Mucosa of descending colon (tissue), 3 donors: ENCODE measurements at regions not wholly inside any gene's neighbourhood (a gene's known extent, or its start where the extent isn't known, plus 50 kb on each side); places are given as distances from the start of the nearest gene placed in this dataset.

Experiments
- ATAC-seq: fragments of 200-7000 bp; cut with Tn5 transposase; one replicate; pipeline ENCODE4 v1.9.1; 2020; ENCODE audit warnings: mild to moderate bottlenecking, moderate library complexity
- DNase-seq, 3 donors: peaks; one replicate each; pipeline ENCODE4 v3.0.0-alpha.2; 2020
- H3K36me3 ChIP-seq: fragments of 200-600 bp; one replicate; pipeline ENCODE4 v1.8.0; 2021; ENCODE audit warnings: low read depth, mild to moderate bottlenecking
- H3K4me1 ChIP-seq: fragments of 200-600 bp; one replicate; pipeline ENCODE4 v1.8.0; 2021; ENCODE audit warnings: low read depth, mild to moderate bottlenecking
- H3K4me3 ChIP-seq: fragments of 200-600 bp; one replicate; pipeline ENCODE4 v1.8.0; 2021; ENCODE audit warnings: mild to moderate bottlenecking
- H3K9me3 ChIP-seq: fragments of 200-600 bp; one replicate; pipeline ENCODE4 v1.8.0; 2021; ENCODE audit warnings: mild to moderate bottlenecking
- intact Hi-C, 2 donors: fragments of 100-400 bp; cut with DNase I in 1 of 2; cut with micrococcal nuclease in 1 of 2; formaldehyde crosslinking; loops; one replicate each; pipeline versions ENCODE4 v1.11.0 to v1.11.1; 2022; cut with DNase I, micrococcal nuclease
- TF ChIP-seq, protein P1 (sequence below): fragments of 200-600 bp; IDR thresholded peaks from one replicate; pipeline ENCODE4 v1.8.0; 2022; ENCODE audit warnings: antibody characterized with exemption, mild to moderate bottlenecking
- donor health status: DM: no; HTN: no; CAD: no; lungs with moderate emphysema.
- donor health status: DM: no; HTN: no; CAD: no.
- donor health status: DM: no; HTN: yes; CAD: no.

GRCh38 chr5:68369023-68369359 is 153.4 kb downstream of the PIK3R1 start:
- no peak overlapping the region for H3K4me3 ChIP-seq
- no peaks in the 10 kb centered on the region for H3K36me3 ChIP-seq
- no peak for DNase-seq
- TF ChIP-seq, protein P1, sequence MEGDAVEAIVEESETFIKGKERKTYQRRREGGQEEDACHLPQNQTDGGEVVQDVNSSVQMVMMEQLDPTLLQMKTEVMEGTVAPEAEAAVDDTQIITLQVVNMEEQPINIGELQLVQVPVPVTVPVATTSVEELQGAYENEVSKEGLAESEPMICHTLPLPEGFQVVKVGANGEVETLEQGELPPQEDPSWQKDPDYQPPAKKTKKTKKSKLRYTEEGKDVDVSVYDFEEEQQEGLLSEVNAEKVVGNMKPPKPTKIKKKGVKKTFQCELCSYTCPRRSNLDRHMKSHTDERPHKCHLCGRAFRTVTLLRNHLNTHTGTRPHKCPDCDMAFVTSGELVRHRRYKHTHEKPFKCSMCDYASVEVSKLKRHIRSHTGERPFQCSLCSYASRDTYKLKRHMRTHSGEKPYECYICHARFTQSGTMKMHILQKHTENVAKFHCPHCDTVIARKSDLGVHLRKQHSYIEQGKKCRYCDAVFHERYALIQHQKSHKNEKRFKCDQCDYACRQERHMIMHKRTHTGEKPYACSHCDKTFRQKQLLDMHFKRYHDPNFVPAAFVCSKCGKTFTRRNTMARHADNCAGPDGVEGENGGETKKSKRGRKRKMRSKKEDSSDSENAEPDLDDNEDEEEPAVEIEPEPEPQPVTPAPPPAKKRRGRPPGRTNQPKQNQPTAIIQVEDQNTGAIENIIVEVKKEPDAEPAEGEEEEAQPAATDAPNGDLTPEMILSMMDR: no peak
- no peaks in the 10 kb centered on the region for H3K4me1 ChIP-seq
- no peaks in the 10 kb centered on the region for H3K9me3 ChIP-seq
- ATAC-seq: no peak
- intact Hi-C loops: no loop called here

DNA sequence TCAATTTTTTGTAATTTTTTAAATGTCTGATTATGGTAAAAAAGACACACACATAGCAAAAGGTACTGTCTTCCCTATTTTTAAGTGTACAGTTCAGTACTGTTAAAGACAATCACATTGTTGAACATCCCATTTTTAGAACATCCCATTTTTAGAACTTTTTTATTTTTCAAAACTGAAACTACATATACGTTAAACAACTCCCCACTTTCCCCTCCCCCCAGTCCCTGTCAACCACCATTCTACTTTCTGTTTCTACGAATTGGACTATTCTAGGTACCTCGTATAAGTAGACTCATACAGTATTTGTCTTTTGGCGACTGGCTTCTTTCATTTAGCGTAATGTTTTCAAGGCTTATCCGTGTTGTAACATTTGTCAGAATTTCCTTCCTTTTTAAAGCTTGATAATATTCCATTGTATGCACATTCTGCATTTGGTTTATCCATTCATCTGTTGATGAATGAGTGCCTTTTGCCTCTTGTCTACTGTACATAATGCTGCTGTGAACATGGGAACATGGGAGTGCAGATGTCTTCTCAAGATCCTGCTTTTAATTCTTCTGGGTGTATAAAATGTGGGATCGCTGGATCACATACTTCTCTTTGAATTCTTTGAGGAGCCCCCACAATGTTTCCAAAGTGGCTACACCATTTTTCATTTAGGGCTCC is 154.0 kb downstream of the PIK3R1 start:
- DNase-seq: peak in 1 of 3 donors; percentile 44
- H3K9me3 ChIP-seq: no peaks in the 10 kb centered on the region
- intact Hi-C loops: no loop called here

DNA sequence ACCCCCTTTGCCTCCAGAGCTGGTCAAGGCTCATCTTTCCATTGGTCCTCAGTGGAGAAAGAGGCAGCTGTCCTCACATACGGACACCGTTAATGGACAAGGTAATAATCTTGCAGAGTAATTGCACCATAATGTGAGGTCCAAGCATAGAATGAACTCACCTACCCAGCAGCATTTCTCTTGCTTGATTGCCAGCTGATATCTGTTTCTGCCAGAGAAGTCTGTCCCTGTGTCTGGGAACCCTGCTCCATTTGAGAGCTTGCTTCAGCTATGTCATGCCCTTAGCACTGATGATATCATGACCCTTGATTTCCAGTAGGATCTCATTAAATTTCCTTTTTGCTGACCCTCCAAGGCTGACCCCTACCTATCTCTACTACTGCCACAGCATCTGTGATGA is 154.6 kb downstream of the PIK3R1 start:
- Histone ChIP-seq H3K9me3 (no peaks in the 10 kb centered on the region), H3K4me3 (no peak overlapping the region), H3K4me1 (no peaks in the 10 kb centered on the region), H3K36me3 (no peaks in the 10 kb centered on the region)
- no peak for DNase-seq
- TF ChIP-seq, protein P1: no peak
- ATAC-seq: no peak
- intact Hi-C loops: no loop called here

More for the DNA sequence above, 154.0 kb downstream of the PIK3R1 start:
- Histone ChIP-seq H3K4me1 (no peaks in the 10 kb centered on the region), H3K4me3 (no peak overlapping the region), H3K36me3 (no peaks in the 10 kb centered on the region)
- TF ChIP-seq, protein P1: no peak
- peak; percentile 49 for ATAC-seq

- Histone ChIP-seq H3K36me3 (no peaks in the 10 kb centered on the region), H3K9me3 (no peaks in the 10 kb centered on the region), H3K4me3 (no peak overlapping the region), H3K4me1 (no peaks in the 10 kb centered on the region)
- no peak for DNase-seq
- no peak for ATAC-seq
- TF ChIP-seq, protein P1: no peak
- intact Hi-C loops: no loop called here
Observed at GRCh38 chr5:68371607-68372006, 156.1 kb downstream of the PIK3R1 start.

GRCh38 chr5:68372161-68372560 is 156.6 kb downstream of the PIK3R1 start:
- Histone ChIP-seq H3K4me3 (no peak overlapping the region), H3K9me3 (no peaks in the 10 kb centered on the region), H3K36me3 (no peaks in the 10 kb centered on the region), H3K4me1 (no peaks in the 10 kb centered on the region)
- intact Hi-C loops: no loop called here
- TF ChIP-seq, protein P1: no peak
- DNase-seq: no peak
- no peak for ATAC-seq

DNA sequence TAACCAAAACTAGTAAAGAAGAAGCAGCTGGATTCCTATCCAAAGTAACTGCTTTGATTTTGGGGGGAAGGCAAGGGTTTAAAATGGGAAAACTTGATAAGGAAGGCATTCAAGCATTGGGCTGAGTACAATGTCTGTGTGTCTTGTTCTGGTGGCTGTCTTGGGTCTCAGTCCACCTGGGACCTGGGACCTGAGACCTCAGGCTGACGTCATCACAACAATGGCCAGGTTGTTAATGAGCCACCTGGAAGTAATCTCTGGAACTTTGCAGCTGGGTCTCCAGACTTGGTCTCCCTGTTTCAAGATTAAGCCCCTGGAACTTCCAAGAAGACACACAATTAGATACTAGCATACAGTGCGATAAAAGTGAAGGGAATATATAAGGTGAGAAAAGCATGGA is 157.5 kb downstream of the PIK3R1 start:
- ATAC-seq (no peak), DNase-seq (no peak)
- TF ChIP-seq, protein P1: no peak
- intact Hi-C loops: no loop called here
- Histone ChIP-seq H3K4me3 (no peak overlapping the region), H3K36me3 (no peaks in the 10 kb centered on the region), H3K9me3 (no peaks in the 10 kb centered on the region), H3K4me1 (no peaks in the 10 kb centered on the region)
